ENCODE measurements at regions not wholly inside any gene's neighbourhood (a gene's known extent, or its start where the extent isn't known, plus 50 kb on each side); places are given as distances from the start of the nearest gene placed in this dataset.

DNA sequence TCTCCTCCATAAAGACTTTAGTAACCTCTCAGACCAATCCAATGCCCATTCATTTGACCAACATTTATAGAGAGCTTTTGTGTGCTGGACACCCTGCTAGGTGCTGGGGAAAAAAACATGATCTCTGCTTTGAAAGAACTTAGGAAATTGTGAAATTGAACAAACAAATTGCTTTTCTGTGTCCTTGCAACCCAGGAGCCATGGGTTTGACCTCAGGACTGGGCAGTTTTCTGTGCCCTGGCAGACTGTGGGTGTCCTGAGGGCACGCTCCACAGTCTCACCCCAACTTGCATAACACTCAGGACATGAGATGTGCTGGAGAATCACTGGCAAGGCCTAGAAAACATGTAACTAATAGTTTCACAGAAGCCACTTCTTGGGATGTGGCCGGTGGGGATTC lies 429.1 kb upstream of the ZMIZ1 start:
- no peak for TF ChIP-seq TAF1 (IDR thresholded peaks at IDR 0.05; ENCODE audit: borderline replicate concordance, insufficient read depth, low read length)
- TF ChIP-seq FOXP2 (optimal IDR thresholded peaks at IDR 0.05; ENCODE audit: borderline replicate concordance, extremely low read depth, extremely low read length, insufficient read depth): no peak
- TF ChIP-seq POLR2AphosphoS5 (IDR thresholded peaks at IDR 0.05; ENCODE audit: low read depth, low read length): no peak
- TF ChIP-seq SIN3A (IDR thresholded peaks at IDR 0.05; ENCODE audit: borderline replicate concordance, insufficient read depth, low read length): no peak
- TF ChIP-seq REST (IDR thresholded peaks at IDR 0.05; ENCODE audit: insufficient read depth in 1 of 2, low read depth in 2 of 2, low read length in 2 of 2): no peak

GRCh38 chr10:78640796-78641636 lies 427.8 kb upstream of the ZMIZ1 start:
- TF ChIP-seq SIN3A (IDR thresholded peaks at IDR 0.05; ENCODE audit: borderline replicate concordance, insufficient read depth, low read length) (no peak), FOXP2 (optimal IDR thresholded peaks at IDR 0.05; ENCODE audit: borderline replicate concordance, extremely low read depth, extremely low read length, insufficient read depth) (no peak), POLR2AphosphoS5 (IDR thresholded peaks at IDR 0.05; ENCODE audit: low read depth, low read length) (no peak), REST (IDR thresholded peaks at IDR 0.05; ENCODE audit: insufficient read depth in 1 of 2, low read depth in 2 of 2, low read length in 2 of 2) (no peak), TAF1 (IDR thresholded peaks at IDR 0.05; ENCODE audit: borderline replicate concordance, insufficient read depth, low read length) (no peak)

GRCh38 chr10:78641693-78642092 lies 427.1 kb upstream of the ZMIZ1 start:
- TF ChIP-seq FOXP2 (optimal IDR thresholded peaks at IDR 0.05; ENCODE audit: borderline replicate concordance, extremely low read depth, extremely low read length, insufficient read depth): no peak
- no peak for TF ChIP-seq TAF1 (IDR thresholded peaks at IDR 0.05; ENCODE audit: borderline replicate concordance, insufficient read depth, low read length)
- no peak for TF ChIP-seq SIN3A (IDR thresholded peaks at IDR 0.05; ENCODE audit: borderline replicate concordance, insufficient read depth, low read length)
- no peak for TF ChIP-seq REST (IDR thresholded peaks at IDR 0.05; ENCODE audit: insufficient read depth in 1 of 2, low read depth in 2 of 2, low read length in 2 of 2)
- TF ChIP-seq POLR2AphosphoS5 (IDR thresholded peaks at IDR 0.05; ENCODE audit: low read depth, low read length): no peak

GRCh38 chr10:78642269-78642816 lies 426.4 kb upstream of the ZMIZ1 start:
- TF ChIP-seq SIN3A (IDR thresholded peaks at IDR 0.05; ENCODE audit: borderline replicate concordance, insufficient read depth, low read length): no peak
- TF ChIP-seq TAF1 (IDR thresholded peaks at IDR 0.05; ENCODE audit: borderline replicate concordance, insufficient read depth, low read length): no peak
- TF ChIP-seq POLR2AphosphoS5 (IDR thresholded peaks at IDR 0.05; ENCODE audit: low read depth, low read length): no peak
- no peak for TF ChIP-seq REST (IDR thresholded peaks at IDR 0.05; ENCODE audit: insufficient read depth in 1 of 2, low read depth in 2 of 2, low read length in 2 of 2)
- TF ChIP-seq FOXP2 (optimal IDR thresholded peaks at IDR 0.05; ENCODE audit: borderline replicate concordance, extremely low read depth, extremely low read length, insufficient read depth): no peak
